Activated CD8-positive, alpha-beta memory T cell treated with anti-CD3 and anti-CD28 coated beads for 48 hours (primary cell): ENCODE measurements at regions not wholly inside any gene's neighbourhood (a gene's known extent, or its start where the extent isn't known, plus 50 kb on each side); places are given as distances from the start of the nearest gene placed in this dataset.

Experiments used
- DNase-seq, 3 experiments: peaks; one replicate each; pipeline ENCODE4 v3.0.0-alpha.2; 2020; ENCODE audit warnings: low read depth in 2 of 3, low spot score in 2 of 3

- DNase-seq = no peak
These were observed 333.9 kb upstream of the CCDC196 start for GRCh38 chr14:66152302-66152701.

GRCh38 chr14:66152747-66153146 lies 333.4 kb upstream of the CCDC196 start:
- DNase-seq = no peak

GRCh38 chr14:66163023-66163422 lies 323.1 kb upstream of the CCDC196 start:
- DNase-seq = no peak

- DNase-seq = no peak
These were observed 320.8 kb upstream of the CCDC196 start for GRCh38 chr14:66165337-66165736.

- DNase-seq = no peak
These were observed 311.7 kb upstream of the CCDC196 start for GRCh38 chr14:66174453-66174891.

GRCh38 chr14:66177935-66178334 lies 308.2 kb upstream of the CCDC196 start:
- DNase-seq = no peak

GRCh38 chr14:66196670-66197069 lies 289.5 kb upstream of the CCDC196 start:
- no peak for DNase-seq

- no peak for DNase-seq
These were observed 288.9 kb upstream of the CCDC196 start for GRCh38 chr14:66197276-66197675.

- no peak for DNase-seq
These were observed 279.6 kb upstream of the CCDC196 start for GRCh38 chr14:66206554-66206953.

- no peak for DNase-seq
These were observed 269.4 kb upstream of the CCDC196 start for GRCh38 chr14:66216763-66217162.

- no peak for DNase-seq
These were observed 266.3 kb upstream of the CCDC196 start for GRCh38 chr14:66219886-66220285.

- DNase-seq = no peak
These were observed 261.5 kb upstream of the CCDC196 start for GRCh38 chr14:66224492-66225178.

- DNase-seq = no peak
These were observed 260.8 kb upstream of the CCDC196 start for GRCh38 chr14:66225337-66225736.

- peak in 1 of 3 experiments; percentile 2 for DNase-seq
These were observed 257.8 kb upstream of the CCDC196 start for GRCh38 chr14:66228267-66228970.

GRCh38 chr14:66231820-66232219 lies 254.4 kb upstream of the CCDC196 start:
- no peak for DNase-seq

- DNase-seq = no peak
These were observed 252.6 kb upstream of the CCDC196 start for GRCh38 chr14:66233591-66233990.

- DNase-seq = no peak
These were observed 251.8 kb upstream of the CCDC196 start for GRCh38 chr14:66234411-66234810.

- DNase-seq = no peak
These were observed 248.4 kb upstream of the CCDC196 start for GRCh38 chr14:66237741-66238140.

- DNase-seq = no peak
These were observed 247.2 kb upstream of the CCDC196 start for GRCh38 chr14:66238969-66239368.

- no peak for DNase-seq
These were observed 246.6 kb upstream of the CCDC196 start for GRCh38 chr14:66239589-66239988.

GRCh38 chr14:66240105-66240504 lies 246.1 kb upstream of the CCDC196 start:
- DNase-seq = no peak

- no peak for DNase-seq
These were observed 244.2 kb upstream of the CCDC196 start for GRCh38 chr14:66242001-66242400.

GRCh38 chr14:66244834-66245233 lies 241.3 kb upstream of the CCDC196 start:
- DNase-seq = no peak
